Suprapubic skin (tissue), 3 donors: ENCODE measurements at regions not wholly inside any gene's neighbourhood (a gene's known extent, or its start where the extent isn't known, plus 50 kb on each side); places are given as distances from the start of the nearest gene placed in this dataset.

ENCODE experiments used
- POLR2A ChIP-seq, 2 donors: fragments of 450-650 bp; IDR thresholded peaks; one replicate each; pipeline ENCODE4 v1.6.1; 2017; ENCODE audit warnings: antibody characterized with exemption in 2 of 2, mild to moderate bottlenecking in 2 of 2, moderate library complexity in 2 of 2
- TF ChIP-seq, protein P1 (sequence below), 2 donors: fragments of 200-600 bp in 1 of 2; fragments of 450-650 bp in 1 of 2; sonication (generic) in 1 of 2; IDR thresholded peaks; one replicate each; pipeline ENCODE4 v1.5.1; 2016 to 2019; ENCODE audit warnings: antibody characterized with exemption in 2 of 2, mild to moderate bottlenecking in 1 of 2, moderate library complexity in 1 of 2

DNA sequence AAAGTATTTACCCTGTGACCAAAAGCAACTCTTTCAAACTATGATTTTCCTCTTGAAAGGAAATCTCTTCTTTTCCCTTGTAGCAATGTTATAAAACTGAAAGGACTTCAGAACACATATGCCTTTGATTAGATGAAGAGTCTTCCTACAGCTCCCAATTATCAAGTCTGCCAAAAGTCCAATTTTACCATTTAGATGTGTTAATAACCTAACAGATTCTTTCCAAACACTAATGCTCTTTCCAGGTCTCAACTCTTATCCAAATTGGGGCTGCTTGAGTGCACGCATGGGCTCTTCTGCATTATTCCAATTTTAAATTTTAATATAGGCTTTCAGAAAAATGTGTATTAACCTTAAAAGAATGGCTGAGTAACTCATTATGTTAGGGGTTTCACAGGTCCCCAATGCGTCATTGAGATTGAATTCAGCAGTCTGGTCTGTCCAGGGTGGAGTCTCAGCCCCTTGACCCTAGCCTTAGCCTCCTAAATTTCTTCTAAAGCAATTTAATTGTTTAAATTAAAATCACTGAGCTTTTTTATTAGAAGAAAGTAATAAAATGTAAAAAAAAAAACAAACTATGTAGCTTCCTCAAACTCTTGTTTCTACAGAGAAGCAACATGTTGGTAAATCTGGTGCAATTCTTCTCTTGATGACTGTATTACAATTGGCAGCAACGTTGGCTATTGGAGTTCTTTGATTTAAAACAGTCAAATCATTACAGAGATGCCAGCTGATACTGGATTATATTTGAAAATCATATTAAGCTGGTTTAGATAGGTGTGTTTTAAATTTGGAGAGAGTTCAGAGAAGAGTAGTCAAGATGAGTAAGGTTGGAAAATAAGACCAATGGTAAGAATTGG, 170.4 kb downstream of the DKK1 start:
- TF ChIP-seq, protein P1, sequence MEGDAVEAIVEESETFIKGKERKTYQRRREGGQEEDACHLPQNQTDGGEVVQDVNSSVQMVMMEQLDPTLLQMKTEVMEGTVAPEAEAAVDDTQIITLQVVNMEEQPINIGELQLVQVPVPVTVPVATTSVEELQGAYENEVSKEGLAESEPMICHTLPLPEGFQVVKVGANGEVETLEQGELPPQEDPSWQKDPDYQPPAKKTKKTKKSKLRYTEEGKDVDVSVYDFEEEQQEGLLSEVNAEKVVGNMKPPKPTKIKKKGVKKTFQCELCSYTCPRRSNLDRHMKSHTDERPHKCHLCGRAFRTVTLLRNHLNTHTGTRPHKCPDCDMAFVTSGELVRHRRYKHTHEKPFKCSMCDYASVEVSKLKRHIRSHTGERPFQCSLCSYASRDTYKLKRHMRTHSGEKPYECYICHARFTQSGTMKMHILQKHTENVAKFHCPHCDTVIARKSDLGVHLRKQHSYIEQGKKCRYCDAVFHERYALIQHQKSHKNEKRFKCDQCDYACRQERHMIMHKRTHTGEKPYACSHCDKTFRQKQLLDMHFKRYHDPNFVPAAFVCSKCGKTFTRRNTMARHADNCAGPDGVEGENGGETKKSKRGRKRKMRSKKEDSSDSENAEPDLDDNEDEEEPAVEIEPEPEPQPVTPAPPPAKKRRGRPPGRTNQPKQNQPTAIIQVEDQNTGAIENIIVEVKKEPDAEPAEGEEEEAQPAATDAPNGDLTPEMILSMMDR (IDR thresholded peaks at IDR 0.05): no peak
- no peak for TF ChIP-seq POLR2A (IDR thresholded peaks at IDR 0.05)
